Kidney (tissue), 13 donors: ENCODE measurements at regions not wholly inside any gene's neighbourhood (a gene's known extent, or its start where the extent isn't known, plus 50 kb on each side); places are given as distances from the start of the nearest gene placed in this dataset.

Source experiments
- DNase-seq, 5 donors: peaks; one replicate each; pipeline ENCODE4 v3.0.0-alpha.2; 2013 to 2020
- FAIRE-seq: peaks from 2 replicates; lab custom pipeline; 2012; peaks lifted over from hg19 to GRCh38; lab: Jason Lieb, UNC
- H3K27ac ChIP-seq, 2 donors: one replicate each; pipeline ENCODE4 v1.7.0; 2013; ENCODE audit warnings: low read depth in 2 of 2, low read length in 2 of 2, inconsistent platforms in 1 of 2
- H3K27me3 ChIP-seq: one replicate; pipeline ENCODE4 v1.7.1; 2013; ENCODE audit warnings: low read length, inconsistent platforms; ENCODE audit not compliant: control insufficient read depth, insufficient read depth
- H3K36me3 ChIP-seq, 3 donors: one replicate each; pipeline versions ENCODE4 v1.7.0 to v1.7.1; 2013; ENCODE audit warnings: low read length in 3 of 3, control low read depth in 1 of 3, inconsistent platforms in 1 of 3; ENCODE audit not compliant: insufficient read depth in 3 of 3, control insufficient read depth in 2 of 3
- H3K4me1 ChIP-seq, 3 donors: one replicate each; pipeline versions ENCODE4 v1.7.0 to v1.7.1; 2013; ENCODE audit warnings: low read length in 3 of 3, inconsistent platforms in 1 of 3, low read depth in 1 of 3; ENCODE audit not compliant: control insufficient read depth in 2 of 3, insufficient read depth in 2 of 3
- H3K4me3 ChIP-seq, 3 donors: one replicate each; pipeline versions ENCODE4 v1.7.0 to v1.8.1; 2013; ENCODE audit warnings: low read length in 3 of 3, control low read depth in 1 of 3, inconsistent platforms in 1 of 3
- H3K9ac ChIP-seq, 3 donors: one replicate each; pipeline versions ENCODE4 v1.7.0 to v1.7.1; 2013; ENCODE audit warnings: low read length in 3 of 3, control low read depth in 1 of 3, inconsistent platforms in 1 of 3
- H3K9me3 ChIP-seq, 3 donors: one replicate each; pipeline versions ENCODE4 v1.7.0 to v1.7.1; 2013; ENCODE audit warnings: low read length in 3 of 3, control low read depth in 1 of 3, inconsistent platforms in 1 of 3; ENCODE audit not compliant: control insufficient read depth in 2 of 3, insufficient read depth in 1 of 3
- intact Hi-C: fragments of 100-400 bp; cut with DNase I; formaldehyde crosslinking; loops from one replicate; pipeline ENCODE4 v1.11.1; 2022
- TF ChIP-seq, protein P1 (sequence below): IDR thresholded peaks from 3 replicates; pipeline ENCODE4 v1.5.1; 2012; ENCODE audit warnings: mild to moderate bottlenecking, moderate library complexity, borderline replicate concordance; ENCODE audit not compliant: insufficient read depth; ENCODE audit errors: extremely low read depth
- donor health status: control.
- donor health status: control.
- donor health status: control.
- donor health status: control.
- donor health status: control.
- donor health status: DM: yes; HTN: yes; CAD: no.
- donor health status: Normal renal cell carcinoma (clear cell type).

- intact Hi-C loops = no loop called here
- Histone ChIP-seq H3K36me3 (no peaks in the 10 kb centered on the region), H3K4me3 (no peak overlapping the region), H3K9ac (no peak overlapping the region), H3K9me3 (no peaks in the 10 kb centered on the region), H3K4me1 (no peaks in the 10 kb centered on the region), H3K27me3 (no peaks in the 10 kb centered on the region), H3K27ac (no peak overlapping the region)
- FAIRE-seq (no peak), DNase-seq (no peak)
- TF ChIP-seq, protein P1, sequence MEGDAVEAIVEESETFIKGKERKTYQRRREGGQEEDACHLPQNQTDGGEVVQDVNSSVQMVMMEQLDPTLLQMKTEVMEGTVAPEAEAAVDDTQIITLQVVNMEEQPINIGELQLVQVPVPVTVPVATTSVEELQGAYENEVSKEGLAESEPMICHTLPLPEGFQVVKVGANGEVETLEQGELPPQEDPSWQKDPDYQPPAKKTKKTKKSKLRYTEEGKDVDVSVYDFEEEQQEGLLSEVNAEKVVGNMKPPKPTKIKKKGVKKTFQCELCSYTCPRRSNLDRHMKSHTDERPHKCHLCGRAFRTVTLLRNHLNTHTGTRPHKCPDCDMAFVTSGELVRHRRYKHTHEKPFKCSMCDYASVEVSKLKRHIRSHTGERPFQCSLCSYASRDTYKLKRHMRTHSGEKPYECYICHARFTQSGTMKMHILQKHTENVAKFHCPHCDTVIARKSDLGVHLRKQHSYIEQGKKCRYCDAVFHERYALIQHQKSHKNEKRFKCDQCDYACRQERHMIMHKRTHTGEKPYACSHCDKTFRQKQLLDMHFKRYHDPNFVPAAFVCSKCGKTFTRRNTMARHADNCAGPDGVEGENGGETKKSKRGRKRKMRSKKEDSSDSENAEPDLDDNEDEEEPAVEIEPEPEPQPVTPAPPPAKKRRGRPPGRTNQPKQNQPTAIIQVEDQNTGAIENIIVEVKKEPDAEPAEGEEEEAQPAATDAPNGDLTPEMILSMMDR = no peak
Measured at GRCh38 chr6:91341473-91341872, 754.6 kb upstream of the MAP3K7 start.

- intact Hi-C loops = no loop called here
- Histone ChIP-seq H3K9ac (no peak overlapping the region), H3K27ac (no peak overlapping the region), H3K4me1 (no peaks in the 10 kb centered on the region), H3K27me3 (no peaks in the 10 kb centered on the region), H3K36me3 (no peaks in the 10 kb centered on the region), H3K9me3 (no peaks in the 10 kb centered on the region), H3K4me3 (no peak overlapping the region)
- DNase-seq (no peak), FAIRE-seq (no peak)
- TF ChIP-seq, protein P1 = no peak
Measured at GRCh38 chr6:91340896-91341395, 754.1 kb upstream of the MAP3K7 start.

GRCh38 chr6:91337967-91338366, 751.1 kb upstream of the MAP3K7 start:
- no peak overlapping the region for H3K9ac ChIP-seq
- DNase-seq = no peak
- no peak overlapping the region for H3K4me3 ChIP-seq
- no peaks in the 10 kb centered on the region for H3K9me3 ChIP-seq
- no peaks in the 10 kb centered on the region for H3K36me3 ChIP-seq
- TF ChIP-seq, protein P1 = no peak
- H3K27ac ChIP-seq = no peak overlapping the region
- H3K4me1 ChIP-seq = no peaks in the 10 kb centered on the region
- FAIRE-seq = no peak
- H3K27me3 ChIP-seq = no peaks in the 10 kb centered on the region
- intact Hi-C loops = no loop called here

DNA sequence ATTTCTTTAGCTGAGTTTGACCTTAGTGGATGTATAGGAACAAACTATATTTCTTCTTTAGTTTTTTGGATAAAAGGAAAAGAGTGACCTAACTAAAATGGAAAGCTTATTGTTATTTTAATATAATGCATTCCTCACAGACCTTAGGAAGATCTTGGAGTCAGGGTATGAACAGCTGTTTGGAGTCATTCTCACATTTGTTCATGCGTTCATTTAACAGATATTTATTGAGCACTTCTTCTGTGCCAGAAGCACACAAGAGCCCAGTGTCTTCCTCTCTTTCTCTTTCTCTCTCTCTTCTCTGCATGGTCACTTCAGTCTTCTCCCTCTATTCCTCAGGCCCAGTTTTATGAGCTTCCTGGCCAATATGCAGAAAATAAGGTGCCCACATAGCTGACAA, 744.0 kb upstream of the MAP3K7 start:
- no peak for DNase-seq
- intact Hi-C loops = no loop called here
- H3K9ac ChIP-seq = no peak overlapping the region
- no peak overlapping the region for H3K4me3 ChIP-seq
- no peaks in the 10 kb centered on the region for H3K27me3 ChIP-seq
- TF ChIP-seq, protein P1 = no peak
- no peaks in the 10 kb centered on the region for H3K36me3 ChIP-seq
- FAIRE-seq = no peak
- no peaks in the 10 kb centered on the region for H3K9me3 ChIP-seq
- H3K27ac ChIP-seq = no peak overlapping the region
- H3K4me1 ChIP-seq = no peaks in the 10 kb centered on the region
